HepG2 (cell line): ENCODE measurements at regions not wholly inside any gene's neighbourhood (a gene's known extent, or its start where the extent isn't known, plus 50 kb on each side); places are given as distances from the start of the nearest gene placed in this dataset.

Experiments
- BRCA1 ChIP-seq: sonication (generic); formaldehyde crosslinking; IDR thresholded peaks from 2 replicates; pipeline ENCODE4 v1.4.0; 2020; ENCODE audit warnings: missing genetic modification reagents
- KIAA2018 ChIP-seq: sonication (generic); formaldehyde crosslinking; IDR thresholded peaks from 2 replicates; pipeline ENCODE4 v1.5.0; 2020; ENCODE audit warnings: mild to moderate bottlenecking, missing genetic modification reagents, borderline replicate concordance
- NCOA5 ChIP-seq: sonication (generic); formaldehyde crosslinking; IDR thresholded peaks from 2 replicates; pipeline ENCODE4 v1.4.0; 2020; ENCODE audit warnings: missing genetic modification reagents
- ZNF768 ChIP-seq: sonication (generic); formaldehyde crosslinking; IDR thresholded peaks from 2 replicates; pipeline ENCODE4 v1.4.0; 2020; ENCODE audit warnings: missing genetic modification reagents

GRCh38 chr5:130964231-130965202, 200.5 kb downstream of the HINT1 start (continued):
- TF ChIP-seq ZNF768 (CRISPR knock-in tag) (no peak), BRCA1 (CRISPR knock-in tag) (no peak), NCOA5 (CRISPR knock-in tag) (no peak), KIAA2018 (no peak)
